GM12878 (cell line): ENCODE measurements at regions not wholly inside any gene's neighbourhood (a gene's known extent, or its start where the extent isn't known, plus 50 kb on each side); places are given as distances from the start of the nearest gene placed in this dataset.
A peak's percentile ranks its signal among the peaks of the same experiment; 100 is the strongest.

Experiments used
- CHD2 ChIP-seq: IDR thresholded peaks from 2 replicates; pipeline ENCODE4 v1.6.1; 2011; ENCODE audit warnings: low read depth, low read length, improper control_type of control experiment, borderline replicate concordance
- EED ChIP-seq: sonication (generic); IDR thresholded peaks from 2 replicates; pipeline ENCODE4 v1.6.1; 2016; ENCODE audit warnings: antibody characterized with exemption, low read depth
- MYB ChIP-seq: fragments of 150-350 bp; IDR thresholded peaks from 2 replicates; pipeline ENCODE4 v1.6.1; 2014; ENCODE audit warnings: mild to moderate bottlenecking, low read depth, low read length, borderline replicate concordance
- NBN ChIP-seq: fragments of 450-650 bp; IDR thresholded peaks from 2 replicates; pipeline ENCODE4 v1.6.1; 2016
- SMC3 ChIP-seq: IDR thresholded peaks from 2 replicates; pipeline ENCODE4 v1.6.1; 2011; ENCODE audit warnings: low read length, improper control_type of control experiment, borderline replicate concordance
- WRNIP1 ChIP-seq: IDR thresholded peaks from 2 replicates; pipeline ENCODE4 v1.6.1; 2011; ENCODE audit warnings: low read depth, low read length, improper control_type of control experiment, borderline replicate concordance
- TF ChIP-seq, protein P1 (sequence below): IDR thresholded peaks from 2 replicates; pipeline ENCODE4 v1.6.1; 2012; ENCODE audit warnings: low read depth, low read length, improper control_type of control experiment
- TF ChIP-seq, protein P2 (sequence below), 3 experiments: IDR thresholded peaks in 2 of 3; conservative IDR thresholded peaks in 1 of 3; 2 replicates each; pipeline ENCODE4 v1.5.1; 2011; ENCODE audit warnings: low read depth in 3 of 3, low read length in 3 of 3, mild to moderate bottlenecking in 3 of 3, control low read depth in 2 of 3, moderate library complexity in 2 of 3, inconsistent platforms in 1 of 3, mixed read lengths in 1 of 3; ENCODE audit not compliant: control insufficient read depth in 2 of 3, insufficient read depth in 1 of 3; ENCODE audit errors: extremely low read depth in 1 of 3
- TF ChIP-seq, protein P3 (sequence below): IDR thresholded peaks from 2 replicates; pipeline ENCODE4 v1.6.1; 2012; ENCODE audit warnings: mild to moderate bottlenecking, low read depth, low read length
- TF ChIP-seq, protein P4 (sequence below): fragments of 450-650 bp; formaldehyde crosslinking; IDR thresholded peaks from 2 replicates; pipeline ENCODE4 v1.4.0; 2022; ENCODE audit warnings: mild to moderate bottlenecking, moderate library complexity
- TF ChIP-seq, protein P5 (sequence below): fragments of 450-650 bp; IDR thresholded peaks from 2 replicates; pipeline ENCODE4 v1.6.1; 2017; ENCODE audit warnings: mild to moderate bottlenecking, moderate library complexity
- TF ChIP-seq, protein P6 (sequence below): IDR thresholded peaks from 2 replicates; pipeline ENCODE4 v1.6.1; 2011; ENCODE audit warnings: mild to moderate bottlenecking, low read depth, low read length, moderate library complexity; ENCODE audit not compliant: insufficient replicate concordance

DNA sequence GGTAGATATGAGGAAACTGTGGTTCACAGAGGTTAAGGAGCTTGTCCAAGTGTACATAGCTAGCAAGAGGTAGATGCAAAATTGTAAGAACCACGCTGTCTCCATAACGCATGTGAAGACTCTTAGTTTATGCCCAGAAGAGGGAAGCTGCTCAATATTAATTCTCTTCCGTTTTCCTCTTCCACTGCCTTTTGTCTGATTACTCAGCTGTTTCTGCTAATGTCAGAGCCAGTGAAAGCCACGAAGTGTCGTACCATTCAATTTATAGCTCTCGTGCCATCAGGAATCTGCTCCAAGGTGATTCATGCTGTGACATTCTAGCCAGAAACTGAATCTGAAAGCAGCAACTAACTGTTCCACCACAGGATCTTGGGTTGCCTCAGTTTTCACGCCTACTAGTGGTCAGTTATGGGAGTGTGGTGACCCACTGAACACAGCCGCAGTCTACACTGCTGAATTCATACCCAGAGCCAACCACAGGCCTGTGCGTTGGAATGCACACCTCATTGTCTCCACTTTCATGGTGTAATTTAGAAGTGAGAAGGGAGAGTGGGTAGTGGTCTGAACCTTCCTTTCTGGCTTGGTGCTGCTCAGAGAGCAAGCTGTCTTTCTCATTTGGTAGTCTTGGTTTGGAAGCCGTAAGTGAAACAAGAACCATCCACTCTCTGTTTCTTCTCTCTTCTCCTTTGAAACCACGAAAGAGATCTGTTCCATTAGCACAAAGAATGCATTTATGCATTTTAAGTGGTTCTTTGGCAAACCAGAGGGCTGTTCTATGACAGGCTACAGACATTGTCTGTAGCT lies 74.2 kb upstream of the NAP1L1 start (continued):
- TF ChIP-seq, protein P1, sequence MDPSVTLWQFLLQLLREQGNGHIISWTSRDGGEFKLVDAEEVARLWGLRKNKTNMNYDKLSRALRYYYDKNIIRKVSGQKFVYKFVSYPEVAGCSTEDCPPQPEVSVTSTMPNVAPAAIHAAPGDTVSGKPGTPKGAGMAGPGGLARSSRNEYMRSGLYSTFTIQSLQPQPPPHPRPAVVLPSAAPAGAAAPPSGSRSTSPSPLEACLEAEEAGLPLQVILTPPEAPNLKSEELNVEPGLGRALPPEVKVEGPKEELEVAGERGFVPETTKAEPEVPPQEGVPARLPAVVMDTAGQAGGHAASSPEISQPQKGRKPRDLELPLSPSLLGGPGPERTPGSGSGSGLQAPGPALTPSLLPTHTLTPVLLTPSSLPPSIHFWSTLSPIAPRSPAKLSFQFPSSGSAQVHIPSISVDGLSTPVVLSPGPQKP = no peak
- TF ChIP-seq, protein P2, sequence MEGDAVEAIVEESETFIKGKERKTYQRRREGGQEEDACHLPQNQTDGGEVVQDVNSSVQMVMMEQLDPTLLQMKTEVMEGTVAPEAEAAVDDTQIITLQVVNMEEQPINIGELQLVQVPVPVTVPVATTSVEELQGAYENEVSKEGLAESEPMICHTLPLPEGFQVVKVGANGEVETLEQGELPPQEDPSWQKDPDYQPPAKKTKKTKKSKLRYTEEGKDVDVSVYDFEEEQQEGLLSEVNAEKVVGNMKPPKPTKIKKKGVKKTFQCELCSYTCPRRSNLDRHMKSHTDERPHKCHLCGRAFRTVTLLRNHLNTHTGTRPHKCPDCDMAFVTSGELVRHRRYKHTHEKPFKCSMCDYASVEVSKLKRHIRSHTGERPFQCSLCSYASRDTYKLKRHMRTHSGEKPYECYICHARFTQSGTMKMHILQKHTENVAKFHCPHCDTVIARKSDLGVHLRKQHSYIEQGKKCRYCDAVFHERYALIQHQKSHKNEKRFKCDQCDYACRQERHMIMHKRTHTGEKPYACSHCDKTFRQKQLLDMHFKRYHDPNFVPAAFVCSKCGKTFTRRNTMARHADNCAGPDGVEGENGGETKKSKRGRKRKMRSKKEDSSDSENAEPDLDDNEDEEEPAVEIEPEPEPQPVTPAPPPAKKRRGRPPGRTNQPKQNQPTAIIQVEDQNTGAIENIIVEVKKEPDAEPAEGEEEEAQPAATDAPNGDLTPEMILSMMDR (IDR thresholded peaks at IDR 0.05 in 2 of 3, conservative IDR thresholded peaks at IDR 0.05 in 1 of 3; ENCODE audit: control insufficient read depth in 2 of 3, extremely low read depth in 1 of 3, insufficient read depth in 1 of 3, low read depth in 3 of 3, low read length in 3 of 3) = peak; percentile 77 to 79 (median 78)
- peak; percentile 53; the same call in 1 of the 2 replicates for TF ChIP-seq SMC3
- peak; percentile 99 for TF ChIP-seq EED
- TF ChIP-seq, protein P3, sequence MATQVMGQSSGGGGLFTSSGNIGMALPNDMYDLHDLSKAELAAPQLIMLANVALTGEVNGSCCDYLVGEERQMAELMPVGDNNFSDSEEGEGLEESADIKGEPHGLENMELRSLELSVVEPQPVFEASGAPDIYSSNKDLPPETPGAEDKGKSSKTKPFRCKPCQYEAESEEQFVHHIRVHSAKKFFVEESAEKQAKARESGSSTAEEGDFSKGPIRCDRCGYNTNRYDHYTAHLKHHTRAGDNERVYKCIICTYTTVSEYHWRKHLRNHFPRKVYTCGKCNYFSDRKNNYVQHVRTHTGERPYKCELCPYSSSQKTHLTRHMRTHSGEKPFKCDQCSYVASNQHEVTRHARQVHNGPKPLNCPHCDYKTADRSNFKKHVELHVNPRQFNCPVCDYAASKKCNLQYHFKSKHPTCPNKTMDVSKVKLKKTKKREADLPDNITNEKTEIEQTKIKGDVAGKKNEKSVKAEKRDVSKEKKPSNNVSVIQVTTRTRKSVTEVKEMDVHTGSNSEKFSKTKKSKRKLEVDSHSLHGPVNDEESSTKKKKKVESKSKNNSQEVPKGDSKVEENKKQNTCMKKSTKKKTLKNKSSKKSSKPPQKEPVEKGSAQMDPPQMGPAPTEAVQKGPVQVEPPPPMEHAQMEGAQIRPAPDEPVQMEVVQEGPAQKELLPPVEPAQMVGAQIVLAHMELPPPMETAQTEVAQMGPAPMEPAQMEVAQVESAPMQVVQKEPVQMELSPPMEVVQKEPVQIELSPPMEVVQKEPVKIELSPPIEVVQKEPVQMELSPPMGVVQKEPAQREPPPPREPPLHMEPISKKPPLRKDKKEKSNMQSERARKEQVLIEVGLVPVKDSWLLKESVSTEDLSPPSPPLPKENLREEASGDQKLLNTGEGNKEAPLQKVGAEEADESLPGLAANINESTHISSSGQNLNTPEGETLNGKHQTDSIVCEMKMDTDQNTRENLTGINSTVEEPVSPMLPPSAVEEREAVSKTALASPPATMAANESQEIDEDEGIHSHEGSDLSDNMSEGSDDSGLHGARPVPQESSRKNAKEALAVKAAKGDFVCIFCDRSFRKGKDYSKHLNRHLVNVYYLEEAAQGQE = 0 out of 2 replicates have a peak, but pooled peaks have one; percentile 11
- no peak for TF ChIP-seq MYB
- TF ChIP-seq, protein P4, sequence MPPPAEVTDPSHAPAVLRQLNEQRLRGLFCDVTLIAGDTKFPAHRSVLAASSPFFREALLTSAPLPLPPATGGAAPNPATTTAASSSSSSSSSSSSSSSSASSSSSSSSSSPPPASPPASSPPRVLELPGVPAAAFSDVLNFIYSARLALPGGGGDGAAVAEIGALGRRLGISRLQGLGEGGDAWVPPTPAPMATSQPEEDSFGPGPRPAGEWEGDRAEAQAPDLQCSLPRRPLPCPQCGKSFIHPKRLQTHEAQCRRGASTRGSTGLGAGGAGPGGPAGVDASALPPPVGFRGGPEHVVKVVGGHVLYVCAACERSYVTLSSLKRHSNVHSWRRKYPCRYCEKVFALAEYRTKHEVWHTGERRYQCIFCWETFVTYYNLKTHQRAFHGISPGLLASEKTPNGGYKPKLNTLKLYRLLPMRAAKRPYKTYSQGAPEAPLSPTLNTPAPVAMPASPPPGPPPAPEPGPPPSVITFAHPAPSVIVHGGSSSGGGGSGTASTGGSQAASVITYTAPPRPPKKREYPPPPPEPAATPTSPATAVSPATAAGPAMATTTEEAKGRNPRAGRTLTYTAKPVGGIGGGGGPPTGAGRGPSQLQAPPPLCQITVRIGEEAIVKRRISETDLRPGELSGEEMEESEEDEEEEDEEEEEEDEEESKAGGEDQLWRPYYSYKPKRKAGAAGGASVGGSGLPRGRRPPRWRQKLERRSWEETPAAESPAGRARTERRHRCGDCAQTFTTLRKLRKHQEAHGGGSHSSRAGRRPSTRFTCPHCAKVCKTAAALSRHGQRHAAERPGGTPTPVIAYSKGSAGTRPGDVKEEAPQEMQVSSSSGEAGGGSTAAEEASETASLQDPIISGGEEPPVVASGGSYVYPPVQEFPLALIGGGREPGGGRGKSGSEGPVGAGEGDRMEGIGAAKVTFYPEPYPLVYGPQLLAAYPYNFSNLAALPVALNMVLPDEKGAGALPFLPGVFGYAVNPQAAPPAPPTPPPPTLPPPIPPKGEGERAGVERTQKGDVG = no peak
- TF ChIP-seq NBN = peak; percentile 94
- TF ChIP-seq, protein P5, sequence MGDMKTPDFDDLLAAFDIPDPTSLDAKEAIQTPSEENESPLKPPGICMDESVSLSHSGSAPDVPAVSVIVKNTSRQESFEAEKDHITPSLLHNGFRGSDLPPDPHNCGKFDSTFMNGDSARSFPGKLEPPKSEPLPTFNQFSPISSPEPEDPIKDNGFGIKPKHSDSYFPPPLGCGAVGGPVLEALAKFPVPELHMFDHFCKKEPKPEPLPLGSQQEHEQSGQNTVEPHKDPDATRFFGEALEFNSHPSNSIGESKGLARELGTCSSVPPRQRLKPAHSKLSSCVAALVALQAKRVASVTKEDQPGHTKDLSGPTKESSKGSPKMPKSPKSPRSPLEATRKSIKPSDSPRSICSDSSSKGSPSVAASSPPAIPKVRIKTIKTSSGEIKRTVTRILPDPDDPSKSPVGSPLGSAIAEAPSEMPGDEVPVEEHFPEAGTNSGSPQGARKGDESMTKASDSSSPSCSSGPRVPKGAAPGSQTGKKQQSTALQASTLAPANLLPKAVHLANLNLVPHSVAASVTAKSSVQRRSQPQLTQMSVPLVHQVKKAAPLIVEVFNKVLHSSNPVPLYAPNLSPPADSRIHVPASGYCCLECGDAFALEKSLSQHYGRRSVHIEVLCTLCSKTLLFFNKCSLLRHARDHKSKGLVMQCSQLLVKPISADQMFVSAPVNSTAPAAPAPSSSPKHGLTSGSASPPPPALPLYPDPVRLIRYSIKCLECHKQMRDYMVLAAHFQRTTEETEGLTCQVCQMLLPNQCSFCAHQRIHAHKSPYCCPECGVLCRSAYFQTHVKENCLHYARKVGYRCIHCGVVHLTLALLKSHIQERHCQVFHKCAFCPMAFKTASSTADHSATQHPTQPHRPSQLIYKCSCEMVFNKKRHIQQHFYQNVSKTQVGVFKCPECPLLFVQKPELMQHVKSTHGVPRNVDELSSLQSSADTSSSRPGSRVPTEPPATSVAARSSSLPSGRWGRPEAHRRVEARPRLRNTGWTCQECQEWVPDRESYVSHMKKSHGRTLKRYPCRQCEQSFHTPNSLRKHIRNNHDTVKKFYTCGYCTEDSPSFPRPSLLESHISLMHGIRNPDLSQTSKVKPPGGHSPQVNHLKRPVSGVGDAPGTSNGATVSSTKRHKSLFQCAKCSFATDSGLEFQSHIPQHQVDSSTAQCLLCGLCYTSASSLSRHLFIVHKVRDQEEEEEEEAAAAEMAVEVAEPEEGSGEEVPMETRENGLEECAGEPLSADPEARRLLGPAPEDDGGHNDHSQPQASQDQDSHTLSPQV = no peak
- TF ChIP-seq, protein P6, sequence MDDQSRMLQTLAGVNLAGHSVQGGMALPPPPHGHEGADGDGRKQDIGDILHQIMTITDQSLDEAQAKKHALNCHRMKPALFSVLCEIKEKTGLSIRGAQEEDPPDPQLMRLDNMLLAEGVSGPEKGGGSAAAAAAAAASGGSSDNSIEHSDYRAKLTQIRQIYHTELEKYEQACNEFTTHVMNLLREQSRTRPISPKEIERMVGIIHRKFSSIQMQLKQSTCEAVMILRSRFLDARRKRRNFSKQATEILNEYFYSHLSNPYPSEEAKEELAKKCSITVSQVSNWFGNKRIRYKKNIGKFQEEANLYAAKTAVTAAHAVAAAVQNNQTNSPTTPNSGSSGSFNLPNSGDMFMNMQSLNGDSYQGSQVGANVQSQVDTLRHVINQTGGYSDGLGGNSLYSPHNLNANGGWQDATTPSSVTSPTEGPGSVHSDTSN = no peak
- TF ChIP-seq CHD2 = peak; percentile 29; the same call in 1 of the 2 replicates
- TF ChIP-seq WRNIP1 = no peak; the same call in 1 of the 2 replicates
